SK-N-SH (cell line): ENCODE measurements at regions not wholly inside any gene's neighbourhood (a gene's known extent, or its start where the extent isn't known, plus 50 kb on each side); places are given as distances from the start of the nearest gene placed in this dataset.

Experiments
- CTCF ChIA-PET: fragments of 300-600, 350-600 bp; formaldehyde crosslinking; extraction: SDS; loops from one replicate; lab custom pipeline; 2021; lab: Yijun Ruan, JAX
- POLR2A ChIA-PET: fragments of 350-600 bp; sonication (Branson Sonifier 250); formaldehyde crosslinking; extraction: SDS; loops from one replicate; lab custom pipeline; 2020; ENCODE audit warnings: antibody characterized with exemption, inconsistent platforms; lab: Yijun Ruan, JAX
- DNase-seq: peaks from one replicate; pipeline ENCODE4 v3.0.0; 2012
- H2AFZ ChIP-seq: fragments of 200-600 bp; sonication (generic); 2 replicates; pipeline ENCODE4 v1.8.1; 2016; ENCODE audit warnings: antibody characterized with exemption, mild to moderate bottlenecking, low read depth
- H3F3A ChIP-seq: fragments of 200-600 bp; sonication (generic); replicated peaks from 2 replicates; pipeline ENCODE3; 2016; ENCODE audit warnings: antibody characterized with exemption, mild to moderate bottlenecking; ENCODE audit not compliant: insufficient read depth
- H3K27ac ChIP-seq, 2 experiments: fragments of 200-500 bp in 1 of 2; fragments of 200-600 bp in 1 of 2; sonication (Bioruptor generic) in 1 of 2; sonication (generic), shearing (Covaris generic) in 1 of 2; 2 replicates each; pipeline versions ENCODE4 v1.5.1 to v1.6.1; 2014 to 2016; ENCODE audit warnings: low read depth in 2 of 2, inconsistent platforms in 1 of 2, low read length in 1 of 2, mild to moderate bottlenecking in 1 of 2, mixed read lengths in 1 of 2
- H3K27me3 ChIP-seq: fragments of 200-600 bp; sonication (generic), shearing (Covaris generic); 2 replicates; pipeline ENCODE4 v1.6.1; 2016; ENCODE audit warnings: mixed run types; ENCODE audit not compliant: insufficient read depth
- H3K36me3 ChIP-seq, 2 experiments: fragments of 200-500 bp in 1 of 2; fragments of 200-600 bp in 1 of 2; sonication (Bioruptor generic) in 1 of 2; sonication (generic) in 1 of 2; replicated peaks in 1 of 2; 2 replicates each; pipeline versions ENCODE3 to v1.5.1; 2014 to 2016; ENCODE audit warnings: low read length in 1 of 2, mild to moderate bottlenecking in 1 of 2; ENCODE audit not compliant: insufficient read depth in 2 of 2, control insufficient read depth in 1 of 2
- H3K4me1 ChIP-seq, 2 experiments: fragments of 200-500 bp in 1 of 2; fragments of 200-600 bp in 1 of 2; sonication (Bioruptor generic) in 1 of 2; sonication (generic), shearing (Covaris generic) in 1 of 2; 2 replicates each; pipeline versions ENCODE4 v1.5.1 to v1.6.1; 2014 to 2016; ENCODE audit warnings: low read depth in 1 of 2, low read length in 1 of 2, mixed run types in 1 of 2; ENCODE audit not compliant: insufficient read depth in 2 of 2, control insufficient read depth in 1 of 2
- H3K4me2 ChIP-seq: fragments of 200-600 bp; sonication (generic), shearing (Covaris generic); 2 replicates; pipeline ENCODE4 v1.6.1; 2017; ENCODE audit warnings: mixed run types
- H3K4me3 ChIP-seq, 2 experiments: fragments of 200-500 bp in 1 of 2; fragments of 200-600 bp in 1 of 2; sonication (Bioruptor generic) in 1 of 2; sonication (generic), shearing (Covaris generic) in 1 of 2; 2 replicates each; pipeline versions ENCODE4 v1.5.1 to v1.8.1; 2014 to 2016; ENCODE audit warnings: low read depth in 2 of 2, inconsistent platforms in 1 of 2, low read length in 1 of 2, mild to moderate bottlenecking in 1 of 2, mixed read lengths in 1 of 2, moderate library complexity in 1 of 2
- H3K79me2 ChIP-seq: fragments of 200-600 bp; sonication (generic); 2 replicates; pipeline ENCODE4 v1.8.1; 2017; ENCODE audit warnings: mild to moderate bottlenecking; ENCODE audit not compliant: insufficient read depth
- H3K9ac ChIP-seq: fragments of 200-600 bp; sonication (generic); 2 replicates; pipeline ENCODE4 v1.6.1; 2017; ENCODE audit warnings: mixed run types
- H3K9me2 ChIP-seq: fragments of 200-600 bp; sonication (generic); 2 replicates; pipeline ENCODE4 v1.6.1; 2017; ENCODE audit warnings: mixed run types
- H3K9me3 ChIP-seq: fragments of 200-600 bp; sonication (generic); 2 replicates; pipeline ENCODE4 v1.6.1; 2017; ENCODE audit warnings: mixed run types, mild to moderate bottlenecking, moderate library complexity
- H4K20me1 ChIP-seq: fragments of 200-600 bp; sonication (generic); 2 replicates; pipeline ENCODE4 v1.6.1; 2017; ENCODE audit warnings: mild to moderate bottlenecking, mixed run types; ENCODE audit not compliant: insufficient read depth
- ELF1 ChIP-seq: IDR thresholded peaks from 2 replicates; pipeline ENCODE4 v1.4.0; 2012
- FOSL2 ChIP-seq: IDR thresholded peaks from 2 replicates; pipeline ENCODE4 v1.4.0; 2012; ENCODE audit warnings: low read depth, mild to moderate bottlenecking, moderate library complexity, borderline replicate concordance
- FOXJ3 ChIP-seq: sonication (generic); formaldehyde crosslinking; IDR thresholded peaks from 2 replicates; pipeline ENCODE4 v1.5.1; 2020; ENCODE audit warnings: mild to moderate bottlenecking, missing genetic modification reagents
- FOXM1 ChIP-seq: IDR thresholded peaks from 2 replicates; pipeline ENCODE4 v1.4.0; 2012; ENCODE audit warnings: low read depth, mild to moderate bottlenecking
- GABPA ChIP-seq: IDR thresholded peaks from 2 replicates; pipeline ENCODE4 v1.4.0; 2012; ENCODE audit warnings: low read depth, mild to moderate bottlenecking
- IRF3 ChIP-seq: fragments of 150-350 bp; IDR thresholded peaks from 2 replicates; pipeline ENCODE4 v1.6.1; 2016; ENCODE audit warnings: mild to moderate bottlenecking, low read depth, low read length
- JUND ChIP-seq: IDR thresholded peaks from 2 replicates; pipeline ENCODE4 v1.4.0; 2012
- MAX ChIP-seq: IDR thresholded peaks from 2 replicates; pipeline ENCODE4 v1.4.0; 2012; ENCODE audit warnings: low read depth
- MXI1 ChIP-seq: IDR thresholded peaks from 2 replicates; pipeline ENCODE4 v1.6.1; 2012; ENCODE audit warnings: mild to moderate bottlenecking, low read depth, low read length, improper control_type of control experiment
- NFIC ChIP-seq: IDR thresholded peaks from 2 replicates; pipeline ENCODE4 v1.4.0; 2012; ENCODE audit warnings: borderline replicate concordance
- NRF1 ChIP-seq: IDR thresholded peaks from 2 replicates; pipeline ENCODE4 v1.6.1; 2012; ENCODE audit warnings: low read depth, mild to moderate bottlenecking, low read length
- POLR2AphosphoS5 ChIP-seq: IDR thresholded peaks from 2 replicates; pipeline ENCODE4 v1.6.1; 2012; ENCODE audit warnings: low read depth, low read length
- RFX5 ChIP-seq: IDR thresholded peaks from 2 replicates; pipeline ENCODE4 v1.6.1; 2012; ENCODE audit warnings: mild to moderate bottlenecking, improper control_type of control experiment, low read length
- RXRA ChIP-seq: IDR thresholded peaks from 2 replicates; pipeline ENCODE4 v1.4.0; 2012; ENCODE audit warnings: low read depth, mild to moderate bottlenecking, borderline replicate concordance
- SIN3A ChIP-seq: IDR thresholded peaks from 2 replicates; pipeline ENCODE4 v1.6.1; 2012; ENCODE audit warnings: low read depth, mild to moderate bottlenecking, low read length, moderate library complexity, borderline replicate concordance
- SMC3 ChIP-seq: IDR thresholded peaks from 2 replicates; pipeline ENCODE4 v1.6.1; 2012; ENCODE audit warnings: low read depth, low read length, improper control_type of control experiment
- TAF1 ChIP-seq: IDR thresholded peaks from 2 replicates; pipeline ENCODE4 v1.6.1; 2012; ENCODE audit warnings: low read depth, mild to moderate bottlenecking, low read length, moderate library complexity, borderline replicate concordance
- TEAD4 ChIP-seq: IDR thresholded peaks from 2 replicates; pipeline ENCODE4 v1.4.0; 2012; ENCODE audit warnings: mild to moderate bottlenecking, borderline replicate concordance; ENCODE audit not compliant: insufficient read depth
- USF2 ChIP-seq: fragments of 150-350 bp; IDR thresholded peaks from 2 replicates; pipeline ENCODE4 v1.6.1; 2017; ENCODE audit warnings: antibody characterized with exemption, low read length, low read depth, borderline replicate concordance
- YY1 ChIP-seq: IDR thresholded peaks from 2 replicates; pipeline ENCODE4 v1.4.0; 2012; ENCODE audit warnings: low read depth, mild to moderate bottlenecking
- ZBTB33 ChIP-seq: IDR thresholded peaks from 2 replicates; pipeline ENCODE4 v1.4.0; 2012; ENCODE audit warnings: low read depth, borderline replicate concordance
- WGBS: methylation state at CpG from one replicate; pipeline ENCODE4 v1.1.6; 2017; ENCODE audit warnings: low lambda C conversion rate; 5-methylcytosine and 5-hydroxymethylcytosine counted together

- ChIA-PET CTCF (no interaction called here), POLR2A (no interaction called here)
- Histone ChIP-seq H3K9ac (no peak overlapping the region), H3K27ac (no peak overlapping the region), H3K9me3 (no peaks in the 10 kb centered on the region; the same call in 1 of the 2 replicates), H3F3A (no peaks in the 10 kb centered on the region), H3K4me2 (no peak overlapping the region), H3K4me3 (no peak overlapping the region), H2AFZ (no peak overlapping the region), H3K9me2 (no peaks in the 10 kb centered on the region), H3K79me2 (no peaks in the 10 kb centered on the region), H3K4me1 (no peaks in the 10 kb centered on the region), H4K20me1 (no peaks in the 10 kb centered on the region), H3K36me3 (no peaks in the 10 kb centered on the region), H3K27me3 (no peaks in the 10 kb centered on the region)
- TF ChIP-seq FOSL2 (no peak), MAX (no peak), IRF3 (no peak), TAF1 (no peak), FOXM1 (no peak), SIN3A (no peak), RFX5 (no peak), NFIC (no peak), MXI1 (no peak), FOXJ3 (no peak)
- DNase-seq: no peak
These were observed 198.9 kb upstream of the RNPC3 start for GRCh38 chr1:103326595-103326994.

GRCh38 chr1:103309786-103310185, 201.5 kb upstream of the COL11A1 start:
- H3K79me2 ChIP-seq: no peaks in the 10 kb centered on the region
- H3K9ac ChIP-seq: no peak overlapping the region
- H3K4me2 ChIP-seq: no peak overlapping the region
- H3K9me3 ChIP-seq: no peaks in the 10 kb centered on the region
- no peaks in the 10 kb centered on the region for H4K20me1 ChIP-seq
- H3K4me3 ChIP-seq: no peak overlapping the region
- TF ChIP-seq POLR2AphosphoS5 (no peak), RFX5 (no peak), SMC3 (no peak), JUND (no peak), RXRA (no peak), GABPA (no peak), SIN3A (no peak), ELF1 (no peak), TEAD4 (no peak), NRF1 (no peak), YY1 (no peak), MXI1 (no peak), ZBTB33 (no peak), FOSL2 (no peak), USF2 (no peak), TAF1 (no peak), MAX (no peak)
- no peaks in the 10 kb centered on the region for H3K4me1 ChIP-seq
- H3K36me3 ChIP-seq: no peaks in the 10 kb centered on the region
- H3K27me3 ChIP-seq: no peaks in the 10 kb centered on the region
- ChIA-PET CTCF (no interaction called here), POLR2A (no interaction called here)
- no peaks in the 10 kb centered on the region for H3F3A ChIP-seq
- DNase-seq: no peak
- no peaks in the 10 kb centered on the region for H3K9me2 ChIP-seq
- WGBS: 100% methylated on average over 1 of the region's 1 CpG
- no peak overlapping the region for H2AFZ ChIP-seq
- no peak overlapping the region for H3K27ac ChIP-seq
